ENCODE measurements at regions not wholly inside any gene's neighbourhood (a gene's known extent, or its start where the extent isn't known, plus 50 kb on each side); places are given as distances from the start of the nearest gene placed in this dataset.
"Not testable (repeated sequence)": the region's sequence is repeated elsewhere in the genome, so short reads cannot be mapped to it uniquely, and the experiment has no call there.

DNA sequence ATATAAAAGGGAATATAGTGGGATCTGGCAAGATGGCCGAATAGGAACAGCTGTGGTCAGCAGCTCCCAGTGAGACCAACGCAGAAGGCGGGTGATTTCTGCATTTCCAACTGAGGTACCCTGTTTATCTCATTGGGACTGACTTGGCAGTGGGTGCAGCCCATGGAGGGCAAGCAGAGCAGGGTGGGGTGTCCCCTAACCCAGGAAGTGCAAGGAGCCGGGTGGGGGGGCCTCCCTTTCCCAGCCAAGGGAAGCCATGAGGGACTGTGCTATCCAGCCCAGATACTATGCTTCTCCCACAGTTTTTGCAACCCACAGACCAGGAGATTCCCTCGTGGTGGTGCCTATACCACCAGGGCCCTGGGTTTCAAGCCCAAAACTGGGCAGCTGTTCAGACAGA, 342.4 kb downstream of the RPS29 start:
- not testable (repeated sequence) for H3K4me1 ChIP-seq (ENCODE audit: insufficient read depth, low read length); H3K9me3 ChIP-seq (ENCODE audit: low read length); H3K27me3 ChIP-seq (ENCODE audit: insufficient read depth, low read length); H3K4me3 ChIP-seq (ENCODE audit: low read length); H2AFZ ChIP-seq (ENCODE audit: low read depth, low read length); H3K36me3 ChIP-seq (ENCODE audit: insufficient read depth, low read length)

DNA sequence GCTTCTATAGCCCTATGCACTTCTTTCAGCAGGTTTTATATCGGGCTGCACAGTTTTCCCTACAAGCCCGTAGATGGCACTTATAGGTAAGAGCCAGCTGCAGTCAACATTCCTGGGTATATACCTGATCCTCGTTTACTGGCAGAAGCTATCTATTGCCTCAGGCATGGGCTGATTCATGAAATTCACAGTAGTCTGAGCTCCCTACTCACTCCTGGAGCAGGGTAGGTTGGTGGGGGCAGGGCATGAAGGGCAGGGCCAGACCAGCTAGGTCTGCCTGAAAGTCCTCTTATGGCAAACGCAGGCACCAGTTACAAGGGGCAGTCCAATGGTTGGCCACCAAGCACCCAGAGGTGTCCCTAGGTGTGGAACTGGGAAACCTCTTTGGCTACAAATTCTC, 345.8 kb downstream of the RPS29 start:
- Histone ChIP-seq H3K4me1 (ENCODE audit: insufficient read depth, low read length) (no peaks in the 10 kb centered on the region), H2AFZ (ENCODE audit: low read depth, low read length) (no peak overlapping the region), H3K36me3 (ENCODE audit: insufficient read depth, low read length) (no peaks in the 10 kb centered on the region), H3K4me3 (ENCODE audit: low read length) (no peak overlapping the region), H3K9me3 (ENCODE audit: low read length) (no peaks in the 10 kb centered on the region), H3K27me3 (ENCODE audit: insufficient read depth, low read length) (no peaks in the 10 kb centered on the region)

DNA sequence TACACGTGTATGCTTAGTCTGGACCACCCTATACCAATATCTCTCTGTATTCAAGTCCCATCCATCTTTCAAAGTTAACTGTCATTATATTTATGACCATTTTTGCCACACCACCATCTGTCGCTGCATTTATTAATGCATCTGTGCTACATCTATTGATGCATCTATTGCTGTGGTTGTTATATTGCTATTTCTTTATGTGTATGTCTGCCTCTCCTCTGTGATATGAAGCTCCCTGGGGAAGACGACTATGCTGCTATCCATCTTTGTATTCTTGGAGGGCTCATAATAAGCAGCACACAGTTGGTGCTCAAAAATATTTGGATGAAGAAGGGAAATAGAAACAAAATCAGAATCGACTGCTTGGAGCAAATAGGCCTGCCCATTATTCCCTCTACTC, 357.6 kb downstream of the RPS29 start:
- no peak overlapping the region for H2AFZ ChIP-seq (ENCODE audit: low read depth, low read length)

DNA sequence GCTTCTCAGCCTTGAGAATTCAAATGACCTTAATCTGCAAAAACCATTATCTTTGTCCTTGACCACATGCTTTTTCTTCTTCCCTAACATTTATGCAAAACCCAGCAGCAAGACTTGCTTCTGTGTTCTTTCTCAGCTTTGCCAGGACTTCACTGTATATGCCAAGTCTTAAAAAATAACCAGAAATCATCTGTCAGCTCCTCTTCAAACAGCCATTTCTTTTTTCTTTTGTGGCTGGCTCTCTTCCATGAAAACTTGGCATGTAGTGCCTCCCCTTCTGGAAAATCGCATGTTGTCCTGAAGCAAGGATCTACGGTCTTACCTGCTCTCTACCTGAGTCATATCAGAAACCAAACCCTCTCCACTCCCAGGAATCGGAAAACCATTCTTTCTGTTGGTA, 364.9 kb downstream of the RPS29 start:
- no peaks in the 10 kb centered on the region for H3K4me1 ChIP-seq (ENCODE audit: insufficient read depth, low read length)
- no peak overlapping the region for H3K4me3 ChIP-seq (ENCODE audit: low read length)
- no peaks in the 10 kb centered on the region for H3K27me3 ChIP-seq (ENCODE audit: insufficient read depth, low read length)
- H3K36me3 ChIP-seq (ENCODE audit: insufficient read depth, low read length): no peaks in the 10 kb centered on the region
- H2AFZ ChIP-seq (ENCODE audit: low read depth, low read length): no peak overlapping the region
- H3K9me3 ChIP-seq (ENCODE audit: low read length): no peaks in the 10 kb centered on the region

More for the DNA sequence above, 357.6 kb downstream of the RPS29 start:
- Histone ChIP-seq H3K4me3 (ENCODE audit: low read length) (no peak overlapping the region), H3K27me3 (ENCODE audit: insufficient read depth, low read length) (no peaks in the 10 kb centered on the region), H3K4me1 (ENCODE audit: insufficient read depth, low read length) (no peaks in the 10 kb centered on the region), H3K36me3 (ENCODE audit: insufficient read depth, low read length) (no peaks in the 10 kb centered on the region), H3K9me3 (ENCODE audit: low read length) (no peaks in the 10 kb centered on the region)

DNA sequence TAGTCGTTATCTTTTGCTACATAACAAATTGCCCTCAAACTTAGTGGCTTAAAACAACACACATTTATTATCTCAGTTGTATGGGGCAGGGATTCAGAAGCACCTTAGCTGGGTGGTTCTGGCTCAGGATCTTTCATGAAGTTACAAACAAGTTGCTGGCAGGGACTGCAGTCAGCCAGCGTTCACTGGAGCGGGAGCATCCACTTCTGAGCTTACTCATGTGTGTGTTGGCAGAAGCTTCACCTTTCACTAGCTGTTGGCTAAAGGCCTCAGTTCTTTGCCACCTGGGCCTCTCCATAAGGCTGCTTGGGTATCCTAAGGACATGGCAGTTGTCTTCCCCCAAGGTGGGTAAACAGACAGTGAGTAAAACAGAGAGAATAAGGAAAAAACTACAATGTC, 365.7 kb downstream of the RPS29 start:
- no peaks in the 10 kb centered on the region for H3K27me3 ChIP-seq (ENCODE audit: insufficient read depth, low read length)
- no peak overlapping the region for H2AFZ ChIP-seq (ENCODE audit: low read depth, low read length)
- no peaks in the 10 kb centered on the region for H3K4me1 ChIP-seq (ENCODE audit: insufficient read depth, low read length)

DNA sequence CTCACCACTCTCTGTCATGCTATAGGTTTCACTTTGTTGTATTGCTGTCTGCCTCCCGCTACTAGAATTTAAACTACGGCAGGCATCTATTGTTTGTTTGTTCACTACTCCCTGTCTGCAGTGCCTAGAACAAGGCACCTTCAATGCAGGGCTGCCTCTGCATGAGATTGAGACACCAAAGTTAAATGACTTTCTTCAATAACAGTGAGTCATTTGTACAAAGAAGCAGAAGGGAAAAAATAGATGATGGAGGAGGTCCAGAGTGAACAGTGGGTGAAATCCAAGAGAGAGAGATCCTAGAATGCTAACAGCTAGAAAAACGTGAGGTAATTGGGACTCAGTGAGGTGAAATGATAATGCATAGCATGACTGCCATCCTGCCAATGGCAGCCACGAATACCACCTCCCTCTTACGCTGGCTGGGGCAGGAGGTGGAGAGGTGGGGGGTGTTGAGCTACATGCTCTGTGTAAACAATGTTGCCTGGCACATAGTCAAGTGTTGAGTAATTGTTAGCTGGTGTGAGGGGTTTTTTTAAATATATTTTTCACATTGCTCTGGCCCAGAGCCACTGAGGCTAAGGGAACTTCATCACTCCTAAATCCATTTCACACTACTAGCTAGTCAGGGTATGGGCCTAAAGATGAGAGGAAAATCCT, 367.6 kb downstream of the RPS29 start:
- Histone ChIP-seq H3K9me3 (ENCODE audit: low read length) (no peaks in the 10 kb centered on the region), H3K36me3 (ENCODE audit: insufficient read depth, low read length) (no peaks in the 10 kb centered on the region), H3K27me3 (ENCODE audit: insufficient read depth, low read length) (no peaks in the 10 kb centered on the region), H3K4me1 (ENCODE audit: insufficient read depth, low read length) (no peaks in the 10 kb centered on the region), H2AFZ (ENCODE audit: low read depth, low read length) (no peak overlapping the region), H3K4me3 (ENCODE audit: low read length) (no peak overlapping the region)

More for the DNA sequence above, 365.7 kb downstream of the RPS29 start:
- H3K4me3 ChIP-seq (ENCODE audit: low read length): no peak overlapping the region
- no peaks in the 10 kb centered on the region for H3K36me3 ChIP-seq (ENCODE audit: insufficient read depth, low read length)
- no peaks in the 10 kb centered on the region for H3K9me3 ChIP-seq (ENCODE audit: low read length)

DNA sequence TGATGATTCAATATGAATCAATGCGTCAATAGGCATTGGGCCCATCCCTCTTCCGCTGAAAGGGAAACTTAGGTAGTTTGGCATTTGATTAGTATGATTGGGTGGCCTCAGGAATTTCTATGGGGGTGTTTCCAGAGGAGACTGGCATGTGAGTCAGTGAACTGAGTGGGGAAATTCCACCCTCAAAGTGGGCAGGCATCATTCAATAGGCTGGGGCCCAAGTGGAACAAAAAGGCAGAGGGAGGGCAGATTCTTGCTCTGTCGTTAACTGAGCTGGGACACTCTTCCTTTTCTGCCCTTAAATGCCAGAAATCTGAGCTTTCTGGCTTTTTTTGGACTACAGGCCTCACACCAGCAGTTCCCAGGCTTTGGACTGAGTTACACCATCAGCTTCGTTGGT, 373.5 kb downstream of the RPS29 start:
- H3K27me3 ChIP-seq (ENCODE audit: insufficient read depth, low read length): no peaks in the 10 kb centered on the region
- no peak overlapping the region for H3K4me3 ChIP-seq (ENCODE audit: low read length)
- no peak overlapping the region for H2AFZ ChIP-seq (ENCODE audit: low read depth, low read length)
- H3K9me3 ChIP-seq (ENCODE audit: low read length): no peaks in the 10 kb centered on the region
- no peaks in the 10 kb centered on the region for H3K4me1 ChIP-seq (ENCODE audit: insufficient read depth, low read length)
- no peaks in the 10 kb centered on the region for H3K36me3 ChIP-seq (ENCODE audit: insufficient read depth, low read length)

DNA sequence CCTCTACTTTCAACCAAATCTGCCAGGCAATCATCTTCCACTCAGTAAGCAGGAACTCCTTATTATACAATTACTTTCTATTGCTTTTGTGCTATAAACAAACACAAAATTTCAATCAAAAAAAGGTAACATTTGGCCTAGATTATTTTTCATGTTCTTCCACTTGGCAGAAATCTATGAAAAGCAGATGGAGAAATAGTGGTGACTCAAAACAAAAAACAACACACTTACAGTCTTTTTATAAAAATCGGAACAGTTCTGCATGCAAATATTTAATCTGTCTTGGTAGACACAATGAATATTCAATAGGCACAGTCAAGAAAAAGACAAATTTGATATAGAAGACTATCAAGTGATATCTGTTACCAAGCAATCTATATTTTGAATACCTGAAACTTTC, 376.8 kb downstream of the RPS29 start:
- H3K27me3 ChIP-seq (ENCODE audit: insufficient read depth, low read length): no peaks in the 10 kb centered on the region
- no peaks in the 10 kb centered on the region for H3K4me1 ChIP-seq (ENCODE audit: insufficient read depth, low read length)
- H2AFZ ChIP-seq (ENCODE audit: low read depth, low read length): no peak overlapping the region

DNA sequence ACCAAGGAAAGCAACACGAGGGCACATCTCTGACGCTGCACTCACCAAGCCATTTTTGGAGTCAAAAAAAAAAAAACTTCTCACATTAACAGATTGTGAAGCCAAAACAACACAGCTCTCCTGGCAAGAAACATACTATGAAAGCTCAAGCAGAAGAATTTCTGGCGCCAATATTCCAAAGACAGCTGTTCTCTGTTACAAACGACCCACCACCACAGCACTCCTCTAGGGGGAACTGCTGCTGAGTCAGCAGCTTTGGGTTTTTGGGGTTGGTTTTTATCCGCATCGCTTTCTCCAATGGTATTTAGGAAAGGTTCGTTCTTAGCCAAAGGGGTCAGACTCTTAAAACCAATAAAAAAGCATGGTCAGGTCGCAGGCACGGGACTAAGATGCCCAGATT, 379.4 kb downstream of the RPS29 start:
- Histone ChIP-seq H2AFZ (ENCODE audit: low read depth, low read length) (no peak overlapping the region), H3K4me1 (ENCODE audit: insufficient read depth, low read length) (no peaks in the 10 kb centered on the region), H3K9me3 (ENCODE audit: low read length) (no peaks in the 10 kb centered on the region), H3K4me3 (ENCODE audit: low read length) (no peak overlapping the region), H3K27me3 (ENCODE audit: insufficient read depth, low read length) (no peaks in the 10 kb centered on the region), H3K36me3 (ENCODE audit: insufficient read depth, low read length) (no peaks in the 10 kb centered on the region)

More for the DNA sequence above, 376.8 kb downstream of the RPS29 start:
- H3K4me3 ChIP-seq (ENCODE audit: low read length): no peak overlapping the region
- H3K36me3 ChIP-seq (ENCODE audit: insufficient read depth, low read length): no peaks in the 10 kb centered on the region
- H3K9me3 ChIP-seq (ENCODE audit: low read length): no peaks in the 10 kb centered on the region

DNA sequence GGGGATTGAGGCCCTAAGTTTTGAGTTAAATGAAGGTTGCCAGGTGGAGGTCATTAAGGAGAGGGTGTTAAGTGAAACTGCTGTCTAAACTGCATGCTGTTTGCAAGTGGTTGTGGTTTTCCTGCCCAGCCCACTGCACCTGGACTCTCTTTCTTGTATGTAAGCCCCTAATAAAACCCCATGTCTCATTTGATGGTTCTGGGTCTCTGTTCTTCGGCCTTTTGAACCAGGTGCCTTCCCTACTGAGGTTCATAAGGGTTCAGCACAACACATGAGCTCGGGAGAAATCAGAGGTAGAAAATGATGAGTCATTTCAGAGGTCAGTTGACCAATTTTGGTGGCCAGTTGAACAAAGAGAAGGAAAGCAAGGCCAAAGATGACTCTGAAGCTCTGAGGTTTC, 382.5 kb downstream of the RPS29 start:
- no peak overlapping the region for H3K4me3 ChIP-seq (ENCODE audit: low read length)
- no peaks in the 10 kb centered on the region for H3K9me3 ChIP-seq (ENCODE audit: low read length)
- no peaks in the 10 kb centered on the region for H3K4me1 ChIP-seq (ENCODE audit: insufficient read depth, low read length)
- H3K36me3 ChIP-seq (ENCODE audit: insufficient read depth, low read length): no peaks in the 10 kb centered on the region
- no peak overlapping the region for H2AFZ ChIP-seq (ENCODE audit: low read depth, low read length)
- no peaks in the 10 kb centered on the region for H3K27me3 ChIP-seq (ENCODE audit: insufficient read depth, low read length)

DNA sequence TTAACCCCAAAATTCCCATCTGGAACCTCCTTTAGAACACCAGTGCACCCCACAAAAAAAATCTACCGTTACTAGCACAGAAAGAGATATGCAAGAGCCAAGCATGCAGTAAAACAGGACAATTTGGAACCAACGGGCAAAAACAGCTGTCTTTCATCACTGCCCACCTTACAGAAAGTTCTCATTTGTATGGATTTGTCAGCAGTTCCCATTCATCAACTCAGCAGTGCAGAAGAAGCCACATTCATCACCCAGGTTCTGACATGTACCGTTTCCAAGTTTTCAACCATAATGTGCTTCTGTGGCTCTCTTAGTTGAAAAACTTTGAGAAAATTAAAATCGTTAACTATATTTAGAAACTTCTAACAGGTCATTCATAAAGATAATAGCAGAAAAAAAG, 387.0 kb downstream of the RPS29 start:
- Histone ChIP-seq H2AFZ (ENCODE audit: low read depth, low read length) (no peak overlapping the region), H3K36me3 (ENCODE audit: insufficient read depth, low read length) (no peaks in the 10 kb centered on the region), H3K4me3 (ENCODE audit: low read length) (no peak overlapping the region), H3K27me3 (ENCODE audit: insufficient read depth, low read length) (no peaks in the 10 kb centered on the region), H3K9me3 (ENCODE audit: low read length) (no peaks in the 10 kb centered on the region), H3K4me1 (ENCODE audit: insufficient read depth, low read length) (no peaks in the 10 kb centered on the region)

DNA sequence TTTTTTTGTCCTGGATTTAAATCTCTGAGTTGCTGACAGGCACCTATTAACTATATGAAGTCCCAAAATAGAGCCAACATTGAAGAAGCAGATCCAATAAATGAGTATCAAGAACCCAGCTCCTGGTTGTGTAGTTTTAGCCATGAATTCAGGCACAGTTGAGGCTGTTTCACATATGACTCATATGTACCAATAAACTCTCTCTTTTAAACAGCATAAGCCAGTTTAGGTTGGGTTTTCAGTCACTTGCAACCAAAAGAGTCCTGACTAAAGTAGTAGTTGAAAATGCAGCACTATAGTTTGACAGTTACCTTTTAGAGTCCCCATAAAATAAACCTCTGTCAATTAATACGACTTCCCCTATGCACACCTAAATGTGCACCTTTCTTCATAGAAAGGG, 389.9 kb downstream of the RPS29 start:
- no peaks in the 10 kb centered on the region for H3K27me3 ChIP-seq (ENCODE audit: insufficient read depth, low read length)
- no peaks in the 10 kb centered on the region for H3K9me3 ChIP-seq (ENCODE audit: low read length)
- H3K4me1 ChIP-seq (ENCODE audit: insufficient read depth, low read length): no peaks in the 10 kb centered on the region
- H3K36me3 ChIP-seq (ENCODE audit: insufficient read depth, low read length): no peaks in the 10 kb centered on the region
- H2AFZ ChIP-seq (ENCODE audit: low read depth, low read length): no peak overlapping the region
- no peak overlapping the region for H3K4me3 ChIP-seq (ENCODE audit: low read length)

DNA sequence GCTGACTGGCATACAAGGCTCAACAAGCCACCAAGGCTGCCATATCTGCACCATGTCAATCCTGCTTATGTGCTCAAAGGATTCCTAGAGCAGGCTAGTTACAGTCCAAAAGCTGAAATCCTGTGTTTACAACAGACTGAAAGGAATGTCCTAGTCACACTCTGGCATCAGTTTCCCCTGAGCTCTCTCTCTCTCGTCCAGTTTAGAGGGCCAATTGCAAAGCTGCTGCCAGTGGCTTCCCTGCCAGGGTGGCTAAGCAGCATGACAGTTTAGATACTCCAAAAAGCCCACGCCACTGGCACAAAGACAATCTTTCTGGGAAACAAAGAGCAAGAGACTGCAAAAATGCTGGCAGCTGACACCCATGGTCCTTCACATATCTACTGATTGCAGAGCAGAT, 392.1 kb downstream of the RPS29 start:
- peaks cover 9% of the 10 kb centered on the region for H3K4me1 ChIP-seq (ENCODE audit: insufficient read depth, low read length)
- H3K36me3 ChIP-seq (ENCODE audit: insufficient read depth, low read length): no peaks in the 10 kb centered on the region
- H2AFZ ChIP-seq (ENCODE audit: low read depth, low read length): no peak overlapping the region
- no peak overlapping the region for H3K4me3 ChIP-seq (ENCODE audit: low read length)
- no peaks in the 10 kb centered on the region for H3K27me3 ChIP-seq (ENCODE audit: insufficient read depth, low read length)
- H3K9me3 ChIP-seq (ENCODE audit: low read length): no peaks in the 10 kb centered on the region

DNA sequence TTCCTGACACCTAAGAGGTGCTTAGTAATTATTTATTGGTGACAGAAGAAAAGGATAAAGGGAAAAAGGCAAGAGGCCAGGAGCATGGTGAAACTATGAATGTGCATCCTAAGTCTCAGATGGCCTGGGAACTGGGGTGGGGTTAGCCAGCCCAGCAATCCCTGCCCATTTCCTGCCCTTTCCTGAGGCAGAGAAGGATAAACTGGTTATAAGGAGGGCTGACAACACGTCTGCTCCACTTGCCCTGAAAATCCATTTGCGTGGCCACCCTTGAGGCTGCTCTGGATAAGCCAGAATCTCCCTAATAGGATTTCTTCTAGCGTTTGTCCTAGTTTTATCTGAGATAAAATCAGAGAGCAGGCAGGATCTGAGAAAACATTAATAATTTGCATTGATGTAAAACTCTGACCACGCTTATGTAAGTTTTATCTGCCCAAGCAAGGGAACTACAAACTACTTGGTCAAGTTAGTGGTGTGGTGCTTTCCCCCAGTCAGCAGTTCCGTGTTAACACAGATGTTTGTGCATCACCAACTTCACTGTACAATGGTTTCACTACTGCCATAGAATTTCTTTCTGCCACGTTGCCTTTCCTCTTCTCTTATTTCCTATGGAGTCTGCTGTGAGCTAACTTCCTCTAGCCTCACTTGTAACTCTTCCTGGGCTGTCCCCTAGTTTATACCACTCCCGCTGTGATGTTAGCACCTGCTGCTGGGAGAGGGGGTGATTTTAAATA, 392.7 kb downstream of the RPS29 start:
- no peaks in the 10 kb centered on the region for H3K27me3 ChIP-seq (ENCODE audit: insufficient read depth, low read length)
- H3K36me3 ChIP-seq (ENCODE audit: insufficient read depth, low read length): no peaks in the 10 kb centered on the region
- H3K9me3 ChIP-seq (ENCODE audit: low read length): no peaks in the 10 kb centered on the region
- no peak overlapping the region for H3K4me3 ChIP-seq (ENCODE audit: low read length)
- no peak overlapping the region for H2AFZ ChIP-seq (ENCODE audit: low read depth, low read length)
- H3K4me1 ChIP-seq (ENCODE audit: insufficient read depth, low read length): peaks cover 14% of the 10 kb centered on the region

Measured in neuron (in vitro differentiated cells).